PFSK-1 (cell line): ENCODE measurements at regions not wholly inside any gene's neighbourhood (a gene's known extent, or its start where the extent isn't known, plus 50 kb on each side); places are given as distances from the start of the nearest gene placed in this dataset.

ENCODE experiments used
- POLR2AphosphoS5 ChIP-seq: IDR thresholded peaks from 2 replicates; pipeline ENCODE4 v1.6.1; 2012; ENCODE audit warnings: low read depth, mild to moderate bottlenecking, control low read depth, low read length, moderate library complexity
- REST ChIP-seq, 2 experiments: IDR thresholded peaks; 2 replicates each; pipeline versions ENCODE4 v1.6.1 to v1.8.0; 2011 to 2012; ENCODE audit warnings: low read depth in 2 of 2, low read length in 2 of 2, control low read depth in 1 of 2, inconsistent platforms in 1 of 2, mild to moderate bottlenecking in 1 of 2, moderate library complexity in 1 of 2; ENCODE audit not compliant: insufficient read depth in 1 of 2
- TAF1 ChIP-seq: IDR thresholded peaks from 2 replicates; pipeline ENCODE4 v1.6.1; 2012; ENCODE audit warnings: low read length, control low read depth, borderline replicate concordance; ENCODE audit not compliant: insufficient read depth

GRCh38 chr10:130561681-130562080, 425.5 kb downstream of the GLRX3 start:
- TF ChIP-seq TAF1 = no peak
- TF ChIP-seq REST (IDR thresholded peaks at IDR 0.05; ENCODE audit: insufficient read depth in 1 of 2, low read depth in 2 of 2, low read length in 2 of 2) = no peak
- TF ChIP-seq POLR2AphosphoS5 = no peak
